Neural progenitor cell (in vitro differentiated cells): ENCODE measurements at regions not wholly inside any gene's neighbourhood (a gene's known extent, or its start where the extent isn't known, plus 50 kb on each side); places are given as distances from the start of the nearest gene placed in this dataset.

Experiments
- DNase-seq: peaks from one replicate; pipeline ENCODE4 v3.0.0-alpha.2; 2016; ENCODE audit warnings: low spot score
- H2AFZ ChIP-seq: fragments of 200-600 bp; sonication (generic); replicated peaks from 2 replicates; pipeline ENCODE4 v1.6.1; 2016; ENCODE audit warnings: antibody characterized with exemption
- H3F3A ChIP-seq: fragments of 200-600 bp; sonication (generic); 2 replicates; pipeline ENCODE4 v1.6.1; 2016; ENCODE audit warnings: antibody characterized with exemption, low read depth
- H3K27ac ChIP-seq: fragments of 200-600 bp; sonication (generic); 2 replicates; pipeline ENCODE4 v1.5.1; 2016; ENCODE audit warnings: mild to moderate bottlenecking
- H3K27me3 ChIP-seq: fragments of 200-600 bp; sonication (generic); 2 replicates; pipeline ENCODE4 v1.6.1; 2016; ENCODE audit warnings: mild to moderate bottlenecking, moderate library complexity
- H3K36me3 ChIP-seq: fragments of 200-600 bp; sonication (generic); 2 replicates; pipeline ENCODE4 v1.5.1; 2016
- H3K4me1 ChIP-seq: fragments of 200-600 bp; sonication (generic); 2 replicates; pipeline ENCODE4 v1.6.1; 2016; ENCODE audit warnings: mixed run types
- H3K4me2 ChIP-seq: fragments of 200-600 bp; sonication (generic); 2 replicates; pipeline ENCODE4 v1.6.1; 2016
- H3K4me3 ChIP-seq: fragments of 200-600 bp; sonication (generic); 2 replicates; pipeline ENCODE4 v1.5.1; 2016
- H3K79me2 ChIP-seq: fragments of 200-600 bp; sonication (generic); 2 replicates; pipeline ENCODE4 v1.6.1; 2016; ENCODE audit warnings: low read depth
- H3K9ac ChIP-seq: fragments of 200-600 bp; sonication (generic); 2 replicates; pipeline ENCODE4 v1.6.1; 2016
- H3K9me3 ChIP-seq: fragments of 200-600 bp; sonication (generic); 2 replicates; pipeline ENCODE4 v1.5.1; 2016; ENCODE audit warnings: low read depth
- H4K20me1 ChIP-seq: fragments of 200-600 bp; sonication (generic); 2 replicates; pipeline ENCODE4 v1.6.1; 2016; ENCODE audit warnings: low read depth
- H3K27ac Mint-ChIP-seq: 3 replicates; pipeline ENCODE4 v1.8.0; 2021; ENCODE audit warnings: mixed read lengths
- H3K27me3 Mint-ChIP-seq: 2 replicates; pipeline ENCODE4 v1.8.0; 2022; ENCODE audit warnings: low read depth, mild to moderate bottlenecking, inconsistent platforms, moderate library complexity, mixed read lengths; ENCODE audit not compliant: insufficient read depth
- H3K36me3 Mint-ChIP-seq: 3 replicates; pipeline ENCODE4 v1.8.0; 2021; ENCODE audit warnings: mixed read lengths
- H3K4me1 Mint-ChIP-seq: 3 replicates; pipeline ENCODE4 v1.8.0; 2021; ENCODE audit warnings: mixed read lengths
- H3K4me3 Mint-ChIP-seq: 3 replicates; pipeline ENCODE4 v1.8.0; 2021; ENCODE audit warnings: mild to moderate bottlenecking, moderate library complexity, mixed read lengths
- H3K9me3 Mint-ChIP-seq: 3 replicates; pipeline ENCODE4 v1.8.0; 2020; ENCODE audit warnings: mixed read lengths
- EZH2 ChIP-seq: fragments of 200-600 bp; sonication (generic); IDR thresholded peaks from 2 replicates; pipeline ENCODE4 v1.6.1; 2017; ENCODE audit warnings: antibody characterized with exemption, mild to moderate bottlenecking, moderate library complexity
- EZH2phosphoT487 ChIP-seq: fragments of 200-600 bp; sonication (generic); IDR thresholded peaks from 2 replicates; pipeline ENCODE4 v1.6.1; 2017; ENCODE audit warnings: antibody characterized with exemption
- TF ChIP-seq, protein P1 (sequence below): fragments of 200-600 bp; sonication (generic); IDR thresholded peaks from 2 replicates; pipeline ENCODE4 v1.5.1; 2017; ENCODE audit warnings: antibody characterized with exemption, mild to moderate bottlenecking

DNA sequence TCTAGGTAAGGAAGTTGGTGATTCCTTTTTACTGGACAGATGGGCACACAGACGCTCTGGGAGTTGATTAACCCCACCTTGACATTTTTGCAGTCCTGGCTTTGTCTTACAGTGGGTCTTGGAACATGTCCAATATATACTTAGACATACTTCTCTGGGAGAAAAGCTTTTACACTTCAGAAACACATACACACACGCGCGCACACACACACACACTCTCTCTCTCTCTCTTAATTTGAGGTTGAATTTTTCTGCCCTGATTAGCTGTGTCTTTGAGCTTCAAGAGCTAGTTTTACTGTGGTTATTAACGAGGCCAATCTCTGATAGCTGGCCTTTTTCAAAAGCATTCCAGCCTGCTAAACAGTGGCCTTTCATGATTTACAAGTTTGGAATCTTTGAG lies 215.0 kb downstream of the MYCN start:
- no peaks in the 10 kb centered on the region for H3K36me3 Mint-ChIP-seq
- H3K9ac ChIP-seq, result no peak overlapping the region
- no peak overlapping the region for H3K27ac ChIP-seq
- H3K9me3 ChIP-seq, result no peaks in the 10 kb centered on the region
- TF ChIP-seq EZH2phosphoT487 (no peak), EZH2 (no peak)
- TF ChIP-seq, protein P1, sequence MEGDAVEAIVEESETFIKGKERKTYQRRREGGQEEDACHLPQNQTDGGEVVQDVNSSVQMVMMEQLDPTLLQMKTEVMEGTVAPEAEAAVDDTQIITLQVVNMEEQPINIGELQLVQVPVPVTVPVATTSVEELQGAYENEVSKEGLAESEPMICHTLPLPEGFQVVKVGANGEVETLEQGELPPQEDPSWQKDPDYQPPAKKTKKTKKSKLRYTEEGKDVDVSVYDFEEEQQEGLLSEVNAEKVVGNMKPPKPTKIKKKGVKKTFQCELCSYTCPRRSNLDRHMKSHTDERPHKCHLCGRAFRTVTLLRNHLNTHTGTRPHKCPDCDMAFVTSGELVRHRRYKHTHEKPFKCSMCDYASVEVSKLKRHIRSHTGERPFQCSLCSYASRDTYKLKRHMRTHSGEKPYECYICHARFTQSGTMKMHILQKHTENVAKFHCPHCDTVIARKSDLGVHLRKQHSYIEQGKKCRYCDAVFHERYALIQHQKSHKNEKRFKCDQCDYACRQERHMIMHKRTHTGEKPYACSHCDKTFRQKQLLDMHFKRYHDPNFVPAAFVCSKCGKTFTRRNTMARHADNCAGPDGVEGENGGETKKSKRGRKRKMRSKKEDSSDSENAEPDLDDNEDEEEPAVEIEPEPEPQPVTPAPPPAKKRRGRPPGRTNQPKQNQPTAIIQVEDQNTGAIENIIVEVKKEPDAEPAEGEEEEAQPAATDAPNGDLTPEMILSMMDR, result no peak
- H3K4me1 ChIP-seq, result no peaks in the 10 kb centered on the region
- H3K4me2 ChIP-seq, result no peak overlapping the region
- no peak for DNase-seq
- H4K20me1 ChIP-seq, result no peaks in the 10 kb centered on the region
- H3K27me3 ChIP-seq, result no peaks in the 10 kb centered on the region
- H3K27ac Mint-ChIP-seq, result no peak overlapping the region
- peaks cover 4% of the 10 kb centered on the region for H3K27me3 Mint-ChIP-seq
- H3F3A ChIP-seq, result no peaks in the 10 kb centered on the region
- no peaks in the 10 kb centered on the region for H3K36me3 ChIP-seq
- H3K4me3 Mint-ChIP-seq, result no peak overlapping the region
- H3K4me1 Mint-ChIP-seq, result peaks cover 23% of the 10 kb centered on the region
- no peaks in the 10 kb centered on the region for H3K79me2 ChIP-seq
- H3K4me3 ChIP-seq, result no peak overlapping the region
- no peak overlapping the region for H2AFZ ChIP-seq
- H3K9me3 Mint-ChIP-seq, result peaks cover 12% of the 10 kb centered on the region

DNA sequence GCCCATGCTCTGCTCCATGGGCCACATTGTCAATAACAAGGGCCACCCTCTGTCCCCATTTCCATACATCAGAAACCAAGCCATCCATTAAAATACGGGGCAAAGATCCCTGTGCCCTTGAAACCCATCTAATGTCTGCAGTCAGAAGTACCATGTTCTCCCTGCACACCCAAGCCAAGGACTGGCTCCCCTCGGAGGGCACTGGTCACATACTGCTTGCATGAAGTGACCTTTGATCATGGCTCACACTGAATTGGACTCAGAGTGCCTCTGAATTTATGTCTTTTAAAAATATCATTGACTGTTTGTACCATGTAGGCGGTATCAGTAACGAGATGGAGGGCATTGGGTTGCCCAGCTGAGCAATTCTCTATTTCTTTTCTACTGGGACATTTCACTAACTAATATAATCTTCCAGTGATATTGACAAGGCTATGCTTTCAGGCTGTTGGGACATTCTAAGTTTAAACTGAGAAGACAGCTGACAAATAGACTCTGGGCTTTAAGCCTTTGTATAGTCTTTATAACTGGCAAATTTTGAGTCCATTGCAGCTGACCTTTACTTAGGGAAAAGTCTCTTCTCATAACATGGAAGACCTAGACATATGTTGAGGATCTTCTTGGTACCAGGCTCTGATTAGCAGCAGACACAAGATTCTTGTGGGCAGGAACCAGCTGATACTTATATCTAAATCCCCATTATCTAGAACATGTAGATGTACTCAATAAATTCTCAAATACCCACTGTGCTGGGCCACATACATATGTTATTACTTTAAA lies 214.3 kb downstream of the MYCN start:
- no peaks in the 10 kb centered on the region for H3K4me1 ChIP-seq
- no peaks in the 10 kb centered on the region for H3K27me3 ChIP-seq
- H3F3A ChIP-seq, result no peaks in the 10 kb centered on the region
- H3K9me3 ChIP-seq, result no peaks in the 10 kb centered on the region
- H3K9me3 Mint-ChIP-seq, result peaks cover 10% of the 10 kb centered on the region
- peaks cover 4% of the 10 kb centered on the region for H3K27me3 Mint-ChIP-seq
- H3K4me1 Mint-ChIP-seq, result peaks cover 23% of the 10 kb centered on the region
- H3K27ac Mint-ChIP-seq, result no peak overlapping the region
- TF ChIP-seq EZH2phosphoT487 (no peak), EZH2 (no peak)
- TF ChIP-seq, protein P1, result no peak
- no peaks in the 10 kb centered on the region for H4K20me1 ChIP-seq
- no peaks in the 10 kb centered on the region for H3K79me2 ChIP-seq
- no peak overlapping the region for H3K4me3 Mint-ChIP-seq
- no peak overlapping the region for H2AFZ ChIP-seq
- H3K36me3 ChIP-seq, result no peaks in the 10 kb centered on the region
- no peak overlapping the region for H3K4me2 ChIP-seq
- no peak for DNase-seq
- no peak overlapping the region for H3K4me3 ChIP-seq
- no peak overlapping the region for H3K27ac ChIP-seq
- H3K36me3 Mint-ChIP-seq, result no peaks in the 10 kb centered on the region
- no peak overlapping the region for H3K9ac ChIP-seq

DNA sequence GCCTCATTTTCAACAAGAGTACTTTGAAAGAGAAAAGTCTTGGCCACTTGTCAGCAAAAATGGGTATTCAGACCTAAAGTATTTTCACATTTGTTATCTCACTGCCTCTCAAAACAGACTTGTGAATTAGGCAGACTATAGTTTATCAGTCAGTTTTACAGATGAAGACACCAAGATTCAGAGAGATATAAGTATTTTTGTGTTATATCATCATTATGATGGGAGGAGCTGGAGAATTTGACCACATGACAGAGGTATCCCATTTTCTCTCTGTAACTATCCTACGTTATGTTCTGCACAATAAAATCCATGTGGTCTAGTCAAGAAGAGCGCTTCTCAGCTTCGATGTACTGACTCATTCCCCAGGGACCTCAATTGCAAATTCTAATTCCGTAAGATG lies 213.7 kb downstream of the MYCN start:
- no peak overlapping the region for H3K4me3 Mint-ChIP-seq
- Histone ChIP-seq H2AFZ (no peak overlapping the region), H3K4me1 (no peaks in the 10 kb centered on the region), H3K4me3 (no peak overlapping the region), H3K9ac (no peak overlapping the region), H3K36me3 (no peaks in the 10 kb centered on the region), H3K79me2 (no peaks in the 10 kb centered on the region), H3K9me3 (no peaks in the 10 kb centered on the region), H3K4me2 (no peak overlapping the region), H4K20me1 (no peaks in the 10 kb centered on the region), H3K27ac (no peak overlapping the region), H3K27me3 (no peaks in the 10 kb centered on the region), H3F3A (peaks cover 2% of the 10 kb centered on the region)
- H3K27me3 Mint-ChIP-seq, result peaks cover 5% of the 10 kb centered on the region
- no peak overlapping the region for H3K27ac Mint-ChIP-seq
- no peak for DNase-seq
- H3K4me1 Mint-ChIP-seq, result peaks cover 24% of the 10 kb centered on the region
- H3K36me3 Mint-ChIP-seq, result no peaks in the 10 kb centered on the region
- peaks cover 11% of the 10 kb centered on the region for H3K9me3 Mint-ChIP-seq
- TF ChIP-seq EZH2phosphoT487 (no peak), EZH2 (no peak)
- TF ChIP-seq, protein P1, result no peak
